ENCODE measurements at regions not wholly inside any gene's neighbourhood (a gene's known extent, or its start where the extent isn't known, plus 50 kb on each side); places are given as distances from the start of the nearest gene placed in this dataset.

GRCh38 chrY:7437086-7437485 lies 525.5 kb upstream of the AMELY start:
- no peaks in the 10 kb centered on the region for H3F3A ChIP-seq (replicated peaks; ENCODE audit: low read depth)
- H3K4me2 ChIP-seq, result no peak overlapping the region
- ATAC-seq (no peak), DNase-seq (ENCODE audit: low spot score) (no peak)
- no peak overlapping the region for H2AFZ ChIP-seq
- Mint-ChIP-seq H3K4me3 (no peak overlapping the region), H3K9me3 (no peaks in the 10 kb centered on the region; the same call in none of the 3 replicates), H3K27me3 (ENCODE audit: insufficient read depth, low read depth, poor library complexity) (no peaks in the 10 kb centered on the region), H3K36me3 (ENCODE audit: low read depth) (no peaks in the 10 kb centered on the region), H3K4me1 (no peaks in the 10 kb centered on the region), H3K27ac (no peak overlapping the region)
- no peak overlapping the region for H3K27ac ChIP-seq (ENCODE audit: low read depth)
- no peaks in the 10 kb centered on the region for H3K27me3 ChIP-seq (ENCODE audit: insufficient read depth)
- no peak for TF ChIP-seq POLR2AphosphoS5 (IDR thresholded peaks at IDR 0.05; ENCODE audit: low read depth)
- no peak overlapping the region for H3K4me3 ChIP-seq
- no peaks in the 10 kb centered on the region for H3K4me1 ChIP-seq (ENCODE audit: insufficient read depth)
- no peaks in the 10 kb centered on the region for H3K9me2 ChIP-seq (ENCODE audit: insufficient read depth)
- no peaks in the 10 kb centered on the region for H4K20me1 ChIP-seq (replicated peaks; ENCODE audit: insufficient read depth)
- no peaks in the 10 kb centered on the region for H3K36me3 ChIP-seq (ENCODE audit: insufficient read depth)
- H3K79me2 ChIP-seq (replicated peaks; ENCODE audit: insufficient read depth), result no peaks in the 10 kb centered on the region

GRCh38 chrY:7433817-7434809 lies 522.6 kb upstream of the AMELY start:
- peaks cover 9% of the 10 kb centered on the region for H3K9me3 Mint-ChIP-seq
- no peaks in the 10 kb centered on the region for H3K9me2 ChIP-seq (ENCODE audit: insufficient read depth)
- no peaks in the 10 kb centered on the region for H3K4me1 ChIP-seq (ENCODE audit: insufficient read depth)
- DNase-seq (ENCODE audit: low spot score), result no peak
- no peaks in the 10 kb centered on the region for H3K36me3 ChIP-seq (ENCODE audit: insufficient read depth)
- ATAC-seq, result no peak
- no peaks in the 10 kb centered on the region for H4K20me1 ChIP-seq (replicated peaks; ENCODE audit: insufficient read depth)
- no peak overlapping the region for H3K4me3 ChIP-seq
- no peaks in the 10 kb centered on the region for H3K79me2 ChIP-seq (replicated peaks; ENCODE audit: insufficient read depth)
- no peaks in the 10 kb centered on the region for H3K4me1 Mint-ChIP-seq
- no peak overlapping the region for H3K27ac Mint-ChIP-seq
- H3K36me3 Mint-ChIP-seq (ENCODE audit: low read depth), result no peaks in the 10 kb centered on the region; the same call in 2 of the 3 replicates
- no peak overlapping the region for H3K27ac ChIP-seq (ENCODE audit: low read depth)
- no peak overlapping the region for H3K4me3 Mint-ChIP-seq
- no peak overlapping the region for H3K4me2 ChIP-seq
- no peaks in the 10 kb centered on the region for H3K27me3 Mint-ChIP-seq (ENCODE audit: insufficient read depth, low read depth, poor library complexity)
- H3K27me3 ChIP-seq (ENCODE audit: insufficient read depth), result no peaks in the 10 kb centered on the region
- no peaks in the 10 kb centered on the region for H3F3A ChIP-seq (replicated peaks; ENCODE audit: low read depth)
- no peak overlapping the region for H2AFZ ChIP-seq
- TF ChIP-seq NANOG (IDR thresholded peaks at IDR 0.05; ENCODE audit: borderline replicate concordance) (no peak), REST (IDR thresholded peaks at IDR 0.05; ENCODE audit: unreplicated experiment) (no peak), ETS1 (IDR thresholded peaks at IDR 0.05) (no peak), ZNF462 (CRISPR knock-in tag; IDR thresholded peaks at IDR 0.05) (no peak), CREB1 (CRISPR knock-in tag; IDR thresholded peaks at IDR 0.05; ENCODE audit: low read depth) (no peak), ZNF114 (CRISPR knock-in tag; IDR thresholded peaks at IDR 0.05) (no peak)

Measured in GM23338 (cell line).